GM19395 (cell line): ENCODE measurements at regions not wholly inside any gene's neighbourhood (a gene's known extent, or its start where the extent isn't known, plus 50 kb on each side); places are given as distances from the start of the nearest gene placed in this dataset.
"Not testable (repeated sequence)": the region's sequence is repeated elsewhere in the genome, so short reads cannot be mapped to it uniquely, and the experiment has no call there.

Source experiments
- ATAC-seq: cut with Tn5 transposase; IDR thresholded peaks from one replicate; pipeline ENCODE4 v1.9.1; 2021; ENCODE audit warnings: mild to moderate bottlenecking, moderate library complexity; ENCODE audit not compliant: unreplicated experiment

- ATAC-seq, result not testable (repeated sequence)
Observed at GRCh38 chr12:17116538-17116937, 510.6 kb upstream of the LMO3 start.

GRCh38 chr12:17110316-17110715 lies 504.4 kb upstream of the LMO3 start:
- no peak for ATAC-seq

- ATAC-seq, result no peak
Observed at GRCh38 chr12:17108877-17109541, 503.0 kb upstream of the LMO3 start.

- ATAC-seq, result no peak
Observed at GRCh38 chr12:17104801-17105200, 498.8 kb upstream of the LMO3 start.

GRCh38 chr12:17097674-17098073 lies 491.7 kb upstream of the LMO3 start:
- no peak for ATAC-seq

- no peak for ATAC-seq
Observed at GRCh38 chr12:17084831-17085230, 478.9 kb upstream of the LMO3 start.

- no peak for ATAC-seq
Observed at GRCh38 chr12:17079251-17079909, 473.4 kb upstream of the LMO3 start.

GRCh38 chr12:17077594-17077993 lies 471.6 kb upstream of the LMO3 start:
- ATAC-seq, result no peak

GRCh38 chr12:17076811-17077210 lies 470.8 kb upstream of the LMO3 start:
- no peak for ATAC-seq

- no peak for ATAC-seq
Observed at GRCh38 chr12:17076028-17076744, 470.2 kb upstream of the LMO3 start.

GRCh38 chr12:17064834-17065233 lies 458.9 kb upstream of the LMO3 start:
- no peak for ATAC-seq

- ATAC-seq, result no peak
Observed at GRCh38 chr12:17062267-17063036, 456.5 kb upstream of the LMO3 start.

- no peak for ATAC-seq
Observed at GRCh38 chr12:17060260-17060659, 454.3 kb upstream of the LMO3 start.

GRCh38 chr12:17056546-17056945 lies 450.6 kb upstream of the LMO3 start:
- no peak for ATAC-seq

- no peak for ATAC-seq
Observed at GRCh38 chr12:17038923-17039322, 433.0 kb upstream of the LMO3 start.

- no peak for ATAC-seq
Observed at GRCh38 chr12:17035372-17035771, 429.4 kb upstream of the LMO3 start.

- no peak for ATAC-seq
Observed at GRCh38 chr12:17030338-17030737, 424.4 kb upstream of the LMO3 start.

- no peak for ATAC-seq
Observed at GRCh38 chr12:17028348-17028747, 422.4 kb upstream of the LMO3 start.

- not testable (repeated sequence) for ATAC-seq
Observed at GRCh38 chr12:17025424-17025823, 419.5 kb upstream of the LMO3 start.

GRCh38 chr12:17020765-17021164 lies 414.8 kb upstream of the LMO3 start:
- ATAC-seq, result no peak

GRCh38 chr12:17017402-17017801 lies 411.4 kb upstream of the LMO3 start:
- no peak for ATAC-seq
